RWPE2 (cell line): ENCODE measurements at regions not wholly inside any gene's neighbourhood (a gene's known extent, or its start where the extent isn't known, plus 50 kb on each side); places are given as distances from the start of the nearest gene placed in this dataset.

Experiments used
- ATAC-seq: fragments of 200-7000 bp; cut with Tn5 transposase; 3 replicates; pipeline ENCODE4 v1.9.1; 2021; ENCODE audit warnings: low read depth
- DNase-seq: peaks from one replicate; pipeline ENCODE4 v3.0.0-alpha.2; 2020; ENCODE audit warnings: low spot score
- H3K27ac ChIP-seq: fragments of 450-650 bp; 2 replicates; pipeline ENCODE4 v1.5.1; 2017; ENCODE audit warnings: mild to moderate bottlenecking; ENCODE audit not compliant: poor library complexity, severe bottlenecking
- H3K27me3 ChIP-seq: fragments of 250-450 bp; sonication (Bioruptor Pico); 2 replicates; pipeline ENCODE4 v1.5.1; 2021; ENCODE audit warnings: mild to moderate bottlenecking, moderate library complexity; ENCODE audit not compliant: insufficient read depth, poor library complexity, severe bottlenecking
- H3K36me3 ChIP-seq: fragments of 250-450 bp; sonication (Bioruptor Pico); 2 replicates; pipeline ENCODE4 v1.5.1; 2020; ENCODE audit warnings: low read depth, mild to moderate bottlenecking, moderate library complexity
- H3K4me1 ChIP-seq: fragments of 250-450 bp; sonication (Bioruptor Pico); 2 replicates; pipeline ENCODE4 v1.5.1; 2021; ENCODE audit warnings: mild to moderate bottlenecking, moderate library complexity; ENCODE audit not compliant: insufficient read depth, poor library complexity, severe bottlenecking
- H3K4me3 ChIP-seq: fragments of 250-450 bp; sonication (Bioruptor Pico); 2 replicates; pipeline ENCODE4 v1.5.1; 2021; ENCODE audit warnings: mild to moderate bottlenecking, moderate library complexity; ENCODE audit not compliant: severe bottlenecking
- H3K9me3 ChIP-seq: fragments of 250-450 bp; sonication (Bioruptor Pico); 2 replicates; pipeline ENCODE4 v1.5.1; 2021; ENCODE audit warnings: mild to moderate bottlenecking, moderate library complexity; ENCODE audit not compliant: severe bottlenecking
- TF ChIP-seq, protein P1 (sequence below): fragments of 450-650 bp; IDR thresholded peaks from one replicate; pipeline ENCODE4 v1.5.1; 2017; ENCODE audit warnings: mild to moderate bottlenecking, moderate library complexity; ENCODE audit not compliant: poor library complexity, severe bottlenecking

DNA sequence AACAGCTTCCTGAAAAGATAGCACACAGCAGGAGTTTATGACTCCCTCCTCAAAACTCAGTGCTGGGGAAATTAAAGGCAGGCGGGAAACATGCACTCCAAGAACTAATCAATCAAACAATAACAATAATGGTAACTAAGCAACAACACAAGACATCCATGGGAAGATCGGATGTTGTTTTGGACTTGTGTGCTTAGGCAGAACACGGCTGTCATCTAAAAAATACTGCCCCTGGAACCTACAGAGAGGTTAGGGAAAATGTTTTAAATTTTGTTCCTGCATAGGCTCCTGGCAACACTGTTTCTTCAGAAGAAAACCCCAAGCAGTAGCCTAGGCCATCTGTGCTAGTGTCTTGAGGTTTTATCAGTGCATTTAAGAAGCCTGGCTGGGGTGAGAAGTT lies 1378.2 kb downstream of the STIM2 start:
- Histone ChIP-seq H3K4me1 (no peaks in the 10 kb centered on the region), H3K4me3 (no peak overlapping the region), H3K36me3 (no peaks in the 10 kb centered on the region), H3K9me3 (no peaks in the 10 kb centered on the region), H3K27me3 (no peaks in the 10 kb centered on the region), H3K27ac (no peak overlapping the region)
- ATAC-seq (no peak), DNase-seq (no peak)
- TF ChIP-seq, protein P1, sequence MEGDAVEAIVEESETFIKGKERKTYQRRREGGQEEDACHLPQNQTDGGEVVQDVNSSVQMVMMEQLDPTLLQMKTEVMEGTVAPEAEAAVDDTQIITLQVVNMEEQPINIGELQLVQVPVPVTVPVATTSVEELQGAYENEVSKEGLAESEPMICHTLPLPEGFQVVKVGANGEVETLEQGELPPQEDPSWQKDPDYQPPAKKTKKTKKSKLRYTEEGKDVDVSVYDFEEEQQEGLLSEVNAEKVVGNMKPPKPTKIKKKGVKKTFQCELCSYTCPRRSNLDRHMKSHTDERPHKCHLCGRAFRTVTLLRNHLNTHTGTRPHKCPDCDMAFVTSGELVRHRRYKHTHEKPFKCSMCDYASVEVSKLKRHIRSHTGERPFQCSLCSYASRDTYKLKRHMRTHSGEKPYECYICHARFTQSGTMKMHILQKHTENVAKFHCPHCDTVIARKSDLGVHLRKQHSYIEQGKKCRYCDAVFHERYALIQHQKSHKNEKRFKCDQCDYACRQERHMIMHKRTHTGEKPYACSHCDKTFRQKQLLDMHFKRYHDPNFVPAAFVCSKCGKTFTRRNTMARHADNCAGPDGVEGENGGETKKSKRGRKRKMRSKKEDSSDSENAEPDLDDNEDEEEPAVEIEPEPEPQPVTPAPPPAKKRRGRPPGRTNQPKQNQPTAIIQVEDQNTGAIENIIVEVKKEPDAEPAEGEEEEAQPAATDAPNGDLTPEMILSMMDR = no peak

- Histone ChIP-seq H3K27ac (no peak overlapping the region), H3K4me3 (no peak overlapping the region), H3K27me3 (no peaks in the 10 kb centered on the region), H3K9me3 (no peaks in the 10 kb centered on the region), H3K36me3 (no peaks in the 10 kb centered on the region), H3K4me1 (no peaks in the 10 kb centered on the region)
- DNase-seq (no peak), ATAC-seq (no peak)
- TF ChIP-seq, protein P1 = no peak
These were observed 1380.4 kb downstream of the STIM2 start for GRCh38 chr4:28241021-28241420.

DNA sequence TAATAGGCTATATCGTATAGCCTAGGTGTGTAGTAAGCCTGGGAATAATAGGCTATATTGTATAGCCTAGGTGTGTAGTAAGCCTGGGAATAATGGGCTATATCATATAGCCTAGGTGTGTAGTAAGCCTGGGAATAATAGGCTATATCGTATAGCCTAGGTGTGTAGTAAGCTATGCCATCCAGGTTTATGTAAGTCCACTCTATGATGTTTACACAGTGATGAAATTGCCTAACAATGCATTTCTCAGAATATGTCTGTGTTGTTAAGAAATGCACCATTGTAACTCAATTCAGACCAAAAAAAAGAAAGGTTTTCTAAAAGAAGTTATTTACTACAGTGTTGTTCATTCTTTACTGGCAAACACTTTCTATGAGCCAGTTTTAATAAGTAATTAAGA lies 1387.2 kb downstream of the STIM2 start:
- ATAC-seq = peak; percentile 86
- Histone ChIP-seq H3K4me3 (no peak overlapping the region), H3K9me3 (no peaks in the 10 kb centered on the region), H3K27me3 (no peaks in the 10 kb centered on the region), H3K4me1 (peaks cover 3% of the 10 kb centered on the region), H3K36me3 (no peaks in the 10 kb centered on the region), H3K27ac (no peak overlapping the region)
- DNase-seq = no peak
- TF ChIP-seq, protein P1 = no peak

GRCh38 chr4:28248269-28248668 lies 1387.6 kb downstream of the STIM2 start:
- no peak for ATAC-seq
- no peak for DNase-seq
- H3K9me3 ChIP-seq = no peaks in the 10 kb centered on the region
- no peak overlapping the region for H3K4me3 ChIP-seq
- H3K4me1 ChIP-seq = peaks cover 3% of the 10 kb centered on the region
- TF ChIP-seq, protein P1 = no peak
- no peak overlapping the region for H3K27ac ChIP-seq
- no peaks in the 10 kb centered on the region for H3K27me3 ChIP-seq
- H3K36me3 ChIP-seq = no peaks in the 10 kb centered on the region

- Histone ChIP-seq H3K4me1 (peaks cover 3% of the 10 kb centered on the region), H3K9me3 (no peaks in the 10 kb centered on the region), H3K36me3 (no peaks in the 10 kb centered on the region), H3K27me3 (no peaks in the 10 kb centered on the region), H3K27ac (no peak overlapping the region), H3K4me3 (no peak overlapping the region)
- no peak for DNase-seq
- TF ChIP-seq, protein P1 = no peak
- ATAC-seq = no peak
These were observed 1390.0 kb downstream of the STIM2 start for GRCh38 chr4:28250646-28251045.
